Fibroblast of skin of right quadriceps (primary cell): ENCODE measurements at regions not wholly inside any gene's neighbourhood (a gene's known extent, or its start where the extent isn't known, plus 50 kb on each side); places are given as distances from the start of the nearest gene placed in this dataset.

Experiments
- DNase-seq: peaks from one replicate; pipeline ENCODE4 v3.0.0-alpha.2; 2013

GRCh38 chr6:126608681-126609080 lies 268.8 kb downstream of the CENPW start:
- DNase-seq, result no peak

- DNase-seq, result no peak
Observed at GRCh38 chr6:126614642-126615504, 275.0 kb downstream of the CENPW start.

- DNase-seq, result no peak
Observed at GRCh38 chr6:126616866-126617265, 277.0 kb downstream of the CENPW start.

DNA sequence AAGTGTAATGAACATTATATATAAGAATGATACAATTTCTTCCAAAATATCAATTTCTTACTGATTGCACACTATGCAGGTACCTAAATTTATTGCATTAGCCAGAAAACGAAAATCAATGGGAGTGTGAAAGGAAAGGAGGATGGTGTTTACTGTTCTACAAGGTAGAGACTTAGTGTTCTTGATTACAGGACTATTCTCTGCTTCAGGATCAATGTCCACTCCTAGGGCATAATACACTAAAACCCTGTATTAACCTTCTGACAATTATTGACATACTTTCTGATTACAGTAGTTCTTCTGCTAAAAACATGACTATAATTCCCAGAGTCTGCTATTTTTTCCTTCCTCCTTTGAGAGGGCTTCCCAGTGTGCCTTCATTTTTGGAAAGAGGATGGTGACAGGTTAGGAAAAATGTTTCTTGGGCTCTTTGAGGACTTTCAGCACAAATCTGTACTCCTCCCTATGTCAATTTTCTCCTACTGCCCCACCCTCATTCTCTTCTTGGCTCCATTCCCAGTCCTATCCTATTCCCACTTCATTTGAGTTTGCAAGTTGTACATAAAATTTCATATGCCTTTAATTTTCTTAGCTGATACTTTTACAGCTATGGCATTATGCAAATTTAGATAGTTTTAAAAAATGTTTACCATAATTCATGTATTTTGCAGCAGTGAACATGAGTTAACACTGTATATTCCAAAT lies 278.9 kb downstream of the CENPW start:
- DNase-seq, result no peak

GRCh38 chr6:126620719-126621118 lies 280.8 kb downstream of the CENPW start:
- no peak for DNase-seq

DNA sequence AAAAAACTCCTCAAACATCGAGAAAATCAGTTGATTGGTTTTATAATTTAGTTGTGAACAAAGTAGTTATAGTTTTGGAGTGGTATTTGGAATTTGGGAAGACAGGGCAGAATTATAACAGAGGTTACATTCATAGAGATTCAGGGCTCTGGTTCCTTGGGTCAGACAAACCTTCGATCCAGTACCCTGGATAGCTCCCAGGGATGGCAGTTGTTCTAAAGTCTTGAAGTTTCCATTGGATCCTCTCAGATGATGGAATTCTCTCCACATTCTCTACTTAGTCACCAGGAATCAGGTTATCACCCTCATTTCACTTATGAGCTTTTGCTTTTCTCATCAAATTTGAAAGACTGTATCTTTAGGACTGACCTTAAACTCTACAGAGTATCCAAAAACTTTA lies 285.1 kb downstream of the CENPW start:
- peak; percentile 59 for DNase-seq

DNA sequence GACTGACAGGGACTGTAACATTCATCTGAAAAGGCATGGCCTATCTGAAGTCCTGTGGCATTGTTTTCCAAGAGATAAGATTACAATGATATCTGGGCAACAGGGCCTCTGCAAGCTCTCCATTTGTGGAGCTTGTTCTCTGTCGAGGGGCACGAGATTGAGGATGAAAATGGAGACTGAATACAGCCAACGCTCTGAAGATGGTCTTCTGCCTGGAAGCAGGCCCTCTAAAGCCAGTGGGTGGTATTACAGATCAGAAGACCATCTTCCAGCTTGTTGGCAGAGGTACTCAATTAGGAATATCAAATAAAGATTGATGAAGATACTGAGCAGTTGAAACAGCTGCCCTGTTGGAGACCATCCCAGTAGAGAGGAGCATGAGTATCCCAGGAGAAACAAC lies 288.2 kb downstream of the CENPW start:
- no peak for DNase-seq

DNA sequence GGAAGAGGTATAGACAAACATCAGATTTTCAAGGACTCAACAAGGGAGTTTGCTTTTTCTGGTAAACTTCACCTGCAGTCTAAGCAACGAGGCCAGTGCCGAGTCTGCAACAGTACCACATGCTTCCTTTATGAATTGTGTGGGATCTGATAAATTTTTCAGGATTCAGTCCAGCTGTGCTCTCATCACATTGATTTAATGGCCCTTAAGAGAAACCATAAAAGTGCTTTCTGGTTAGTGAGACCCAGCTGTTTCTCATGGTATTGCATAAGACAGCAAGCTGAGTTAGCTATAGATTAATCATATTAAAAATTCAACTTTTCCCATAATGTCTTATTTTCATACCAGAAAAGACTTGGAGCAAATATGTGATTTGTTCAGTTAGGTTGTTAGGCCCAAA lies 291.4 kb downstream of the CENPW start:
- peak; percentile 82 for DNase-seq

DNA sequence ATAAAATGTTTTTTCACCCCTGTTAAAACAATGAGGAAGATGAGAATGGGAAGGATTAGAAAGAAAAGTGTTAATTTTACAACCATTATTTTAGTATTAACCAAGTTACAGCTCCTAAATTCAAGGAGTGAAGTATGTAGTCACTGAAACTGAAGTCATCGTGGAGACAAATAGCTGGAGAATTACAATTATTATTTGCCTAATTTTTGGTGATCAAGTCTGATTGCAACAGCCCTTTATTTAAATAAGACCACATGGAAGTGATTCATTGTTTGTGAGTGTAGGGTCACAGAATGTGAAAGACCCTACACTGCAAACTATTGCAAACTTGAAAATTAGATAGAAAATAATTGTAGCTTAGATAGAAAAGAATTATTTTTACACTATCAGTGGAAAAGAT lies 292.4 kb downstream of the CENPW start:
- no peak for DNase-seq

- DNase-seq, result peak; percentile 35
Observed at GRCh38 chr6:126633373-126633772, 293.5 kb downstream of the CENPW start.

DNA sequence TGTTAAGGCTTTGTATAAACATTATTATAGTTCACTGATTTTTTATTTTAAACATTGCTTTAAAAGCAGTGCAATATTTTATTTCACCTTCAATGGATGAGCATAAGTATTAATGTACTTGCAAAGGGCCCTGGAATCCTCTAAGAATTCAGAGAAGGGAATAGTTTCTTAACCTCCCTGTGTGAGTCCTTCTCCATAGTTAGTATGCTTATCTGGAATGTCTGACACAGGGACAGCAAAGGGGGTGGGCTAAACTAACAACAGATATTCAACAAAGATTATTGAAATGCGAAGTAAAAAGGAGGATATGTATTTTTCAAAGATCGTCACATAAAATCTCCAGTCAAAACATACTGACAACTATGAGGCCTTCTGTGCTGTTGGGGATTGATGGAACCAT lies 300.4 kb downstream of the CENPW start:
- no peak for DNase-seq

DNA sequence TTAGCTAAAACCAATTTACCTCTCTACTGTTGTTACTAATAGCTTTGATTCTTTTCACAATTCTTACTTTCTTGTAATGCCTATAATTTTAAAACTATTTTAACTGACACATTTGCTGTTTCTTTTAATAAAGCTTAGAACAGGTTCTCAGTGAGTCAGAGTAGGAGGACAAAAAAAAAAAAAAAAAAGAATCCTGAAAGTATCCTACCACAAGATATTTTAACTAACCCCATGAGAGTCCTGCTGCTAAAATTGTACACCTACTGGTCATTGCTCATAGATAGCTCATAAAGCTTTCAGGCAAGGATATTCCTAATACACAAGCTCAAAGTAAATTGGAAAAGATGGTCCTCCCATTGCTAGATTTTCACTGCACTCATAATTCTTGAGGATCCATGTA lies 301.0 kb downstream of the CENPW start:
- DNase-seq, result peak; percentile 15

DNA sequence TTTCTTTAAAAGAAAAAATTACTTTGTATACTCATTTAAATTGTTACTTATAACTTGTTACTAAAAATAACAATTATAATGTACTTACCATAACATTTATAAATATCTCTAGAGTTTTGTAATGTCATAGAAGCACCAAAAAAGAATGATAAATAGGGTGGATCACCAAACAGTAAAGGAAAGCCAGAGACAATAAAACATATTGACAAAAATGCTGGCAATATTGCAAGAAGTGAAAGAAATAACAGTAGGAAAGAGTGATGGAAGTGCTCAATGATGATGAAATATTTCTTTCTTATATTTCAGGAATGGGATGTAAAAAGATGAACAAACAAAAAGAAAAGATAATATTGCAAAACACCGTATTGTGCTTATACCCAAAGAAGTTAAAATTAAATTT lies 301.7 kb downstream of the CENPW start:
- no peak for DNase-seq

GRCh38 chr6:126643352-126643751 lies 303.4 kb downstream of the CENPW start:
- DNase-seq, result no peak

DNA sequence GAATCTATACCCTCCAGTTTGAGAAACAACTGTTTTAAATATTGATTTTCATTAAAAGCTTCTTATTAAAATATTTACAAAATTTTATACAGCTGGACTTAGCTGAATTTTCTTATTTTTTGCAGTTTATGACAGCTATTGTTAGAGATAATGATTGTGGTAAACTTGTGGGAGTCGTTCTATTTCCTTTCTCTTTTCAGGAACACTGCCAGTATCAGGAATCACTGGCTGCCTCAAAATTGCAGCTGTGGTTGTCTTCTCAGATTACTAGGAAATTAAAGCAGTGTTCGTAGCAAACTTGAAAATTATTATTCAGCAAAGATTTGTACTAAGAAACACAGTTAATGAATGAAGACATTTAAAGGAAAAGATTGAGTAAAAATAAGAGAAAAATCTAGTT lies 311.0 kb downstream of the CENPW start:
- DNase-seq, result peak; percentile 45

- peak; percentile 31 for DNase-seq
Observed at GRCh38 chr6:126657561-126658175, 317.8 kb downstream of the CENPW start.

DNA sequence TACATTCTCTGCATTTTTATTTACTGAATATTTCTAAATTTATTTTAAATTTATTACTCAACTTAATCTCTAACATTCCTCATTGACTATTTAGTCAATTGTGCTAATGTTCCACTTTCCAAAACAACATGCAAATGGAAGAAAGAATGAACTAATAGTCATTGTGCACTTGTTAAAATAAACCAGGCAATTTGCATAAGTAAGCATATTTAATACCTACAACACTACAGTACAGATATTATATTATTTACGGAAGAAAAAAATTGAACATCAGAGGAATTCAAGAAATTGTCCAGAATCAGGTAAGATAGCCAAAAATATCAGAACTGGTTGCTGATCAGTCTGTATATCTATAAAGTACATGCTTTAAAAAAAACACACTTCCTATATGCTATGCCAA lies 320.5 kb downstream of the CENPW start:
- no peak for DNase-seq

DNA sequence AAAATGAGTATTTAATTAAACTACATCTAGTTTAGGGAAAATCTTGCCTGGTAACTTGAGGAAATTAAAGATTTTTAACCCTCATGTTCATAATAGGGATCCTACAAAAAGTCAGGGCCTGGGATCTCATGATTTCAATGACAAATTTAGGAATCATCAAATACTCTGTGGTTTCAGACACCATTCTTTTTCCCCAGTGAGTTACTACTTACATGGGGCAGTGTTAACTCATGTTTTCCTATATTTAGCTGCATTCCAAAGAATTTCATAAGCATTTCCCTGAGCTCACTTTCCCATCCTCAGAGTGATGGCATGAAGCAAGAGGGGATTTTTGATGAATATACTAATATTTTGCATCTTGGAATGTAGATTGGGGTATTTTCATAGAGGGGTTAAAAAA lies 321.7 kb downstream of the CENPW start:
- peak; percentile 93 for DNase-seq

- DNase-seq, result peak; percentile 28
Observed at GRCh38 chr6:126662966-126663365, 323.1 kb downstream of the CENPW start.

GRCh38 chr6:126664271-126664670 lies 324.4 kb downstream of the CENPW start:
- peak; percentile 26 for DNase-seq

GRCh38 chr6:126665551-126665950 lies 325.6 kb downstream of the CENPW start:
- DNase-seq, result peak; percentile 64

DNA sequence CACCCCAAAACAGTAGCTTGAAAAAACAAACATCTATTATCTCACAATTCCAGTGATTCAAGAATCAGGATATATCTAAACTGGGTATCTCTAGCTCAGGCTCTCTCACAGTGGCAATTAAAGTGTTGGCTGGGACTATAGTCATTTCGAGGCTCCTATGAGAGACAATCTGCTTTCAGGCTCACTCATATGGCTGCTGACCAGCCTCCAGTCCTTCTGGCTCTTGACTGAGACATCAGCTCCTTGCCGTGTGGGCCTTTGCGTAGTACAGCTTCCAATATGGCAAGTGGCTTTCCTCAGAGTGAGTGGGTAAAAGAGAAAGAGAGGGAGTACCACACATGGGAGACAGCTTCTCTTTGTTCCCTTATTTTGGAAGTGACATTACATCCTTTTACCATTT lies 327.2 kb downstream of the CENPW start:
- no peak for DNase-seq

DNA sequence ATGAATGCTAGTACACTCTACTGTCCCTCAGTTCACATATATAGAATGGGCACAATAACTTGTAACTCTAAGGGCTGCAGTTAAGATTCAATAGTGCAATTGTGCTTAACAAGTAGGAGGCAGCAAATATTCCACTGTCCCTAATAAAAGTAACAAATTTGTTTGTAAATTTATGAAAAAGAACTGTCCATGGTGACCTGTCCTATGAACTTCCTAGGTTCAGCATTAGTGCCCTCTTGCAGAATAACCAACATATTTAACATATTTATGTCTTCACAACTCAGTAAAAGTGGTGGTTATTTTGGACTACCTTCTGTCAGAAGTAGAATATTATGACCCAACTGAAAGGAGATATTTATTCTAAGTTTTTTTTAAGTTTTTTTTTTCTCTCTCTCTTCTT lies 327.8 kb downstream of the CENPW start:
- no peak for DNase-seq

DNA sequence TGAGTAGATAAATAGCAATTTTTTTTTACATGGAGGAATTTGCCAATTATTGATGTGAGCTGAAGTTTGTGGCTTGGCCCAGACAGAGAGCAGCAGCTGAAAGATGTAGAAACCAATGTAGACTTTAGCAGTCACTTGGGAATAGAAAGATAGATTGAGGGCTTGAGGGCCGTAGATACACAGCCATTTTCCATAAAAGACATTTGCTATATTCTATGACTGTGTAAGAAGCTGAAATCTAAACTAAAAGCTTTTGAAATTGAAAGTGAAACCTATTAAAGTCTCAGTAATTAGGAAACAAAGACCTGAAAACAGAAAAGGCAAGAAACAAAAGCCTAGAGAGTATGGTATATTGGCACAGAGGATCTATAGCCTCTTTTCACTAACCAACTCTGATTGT lies 332.7 kb downstream of the CENPW start:
- peak; percentile 65 for DNase-seq
